ENCODE measurements at regions not wholly inside any gene's neighbourhood (a gene's known extent, or its start where the extent isn't known, plus 50 kb on each side); places are given as distances from the start of the nearest gene placed in this dataset.

DNA sequence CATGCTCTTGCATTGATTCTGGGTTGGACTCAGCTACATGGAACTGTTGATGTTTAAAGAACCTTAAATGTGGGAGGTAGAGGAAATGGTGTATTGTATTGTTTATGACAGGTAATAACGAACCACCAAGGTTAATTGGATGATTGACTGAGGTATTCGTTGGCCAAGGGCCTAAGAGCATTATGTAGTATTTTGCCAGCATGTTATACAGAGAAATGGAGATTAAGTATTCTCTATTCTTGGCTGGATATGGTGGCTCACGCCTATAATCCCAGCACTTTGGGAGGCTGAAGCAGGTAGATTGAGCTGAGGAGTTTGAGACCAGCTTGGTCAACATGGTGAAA is 59.0 kb upstream of the CDK20 start:
- DNase-seq: no peak

DNA sequence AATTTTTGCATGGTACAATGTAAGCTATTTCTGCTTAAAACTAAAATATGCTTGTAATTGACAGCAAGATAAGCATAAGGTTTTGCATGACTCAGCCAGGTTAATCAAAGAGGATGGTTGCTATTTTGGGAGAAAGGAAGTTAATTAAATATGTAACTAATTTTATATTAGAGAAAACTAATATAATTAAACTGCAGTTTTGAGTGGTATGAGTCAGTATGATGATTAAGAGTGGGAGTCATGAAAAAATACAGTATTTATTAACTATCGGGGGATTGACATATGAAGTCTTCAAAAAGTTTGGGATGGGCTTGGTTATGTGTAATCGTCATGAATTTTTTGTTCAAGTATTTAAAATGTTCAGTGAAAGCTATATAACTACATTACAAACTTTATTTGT is 54.0 kb upstream of the CDK20 start:
- no peak for DNase-seq

DNA sequence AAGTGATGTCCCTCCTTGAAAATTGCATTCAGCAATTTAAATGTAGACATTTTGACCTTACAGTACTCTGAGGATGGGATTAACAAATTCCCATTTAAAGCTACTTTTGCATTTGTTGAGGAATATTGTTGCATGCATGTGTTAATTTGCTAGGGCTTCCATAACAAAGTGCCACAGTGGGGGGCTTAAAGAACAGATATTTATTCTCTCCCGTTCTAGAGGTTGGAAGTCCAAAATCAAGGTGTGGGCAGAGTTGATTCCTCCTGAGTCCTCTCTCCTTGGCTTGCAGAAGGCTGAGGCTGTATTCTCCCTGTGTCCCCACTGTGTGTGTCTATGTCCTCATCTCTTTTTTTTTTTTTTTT is 51.8 kb upstream of the CDK20 start:
- DNase-seq: no peak

DNA sequence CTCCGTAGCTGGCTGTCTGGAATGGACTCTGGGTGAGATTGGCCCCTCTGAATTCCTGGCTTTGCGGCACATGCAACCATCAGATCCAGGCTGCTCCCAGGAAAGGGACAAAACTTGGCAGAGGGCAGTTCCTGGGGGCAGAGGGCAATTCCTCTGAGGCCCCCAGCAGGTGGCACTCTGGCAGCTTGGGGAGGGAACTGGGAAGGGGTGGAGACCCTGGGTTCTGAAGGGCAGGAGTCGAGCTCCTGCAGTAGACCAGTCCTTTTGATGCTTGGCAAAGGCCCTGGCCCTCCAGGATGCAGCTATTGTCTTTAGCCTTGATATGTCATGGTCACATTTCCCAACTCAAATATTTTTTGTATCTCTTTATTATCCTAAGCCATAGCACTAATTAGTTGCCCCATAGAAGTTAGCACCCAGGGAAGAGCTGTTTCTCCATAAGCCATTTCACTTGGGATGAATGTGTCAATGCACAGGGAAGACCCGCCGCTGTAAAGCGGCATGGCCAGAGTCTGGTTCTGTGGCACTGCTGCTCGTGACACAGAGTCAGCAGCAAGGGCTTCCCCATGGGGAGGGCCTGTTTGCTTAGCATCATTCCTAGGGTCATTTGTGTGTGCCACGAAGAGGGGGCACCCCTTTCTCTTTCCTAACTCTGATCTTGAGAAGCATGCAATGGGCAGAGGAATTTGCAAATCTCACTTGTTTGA is 51.2 kb upstream of the CDK20 start:
- no peak for DNase-seq

DNA sequence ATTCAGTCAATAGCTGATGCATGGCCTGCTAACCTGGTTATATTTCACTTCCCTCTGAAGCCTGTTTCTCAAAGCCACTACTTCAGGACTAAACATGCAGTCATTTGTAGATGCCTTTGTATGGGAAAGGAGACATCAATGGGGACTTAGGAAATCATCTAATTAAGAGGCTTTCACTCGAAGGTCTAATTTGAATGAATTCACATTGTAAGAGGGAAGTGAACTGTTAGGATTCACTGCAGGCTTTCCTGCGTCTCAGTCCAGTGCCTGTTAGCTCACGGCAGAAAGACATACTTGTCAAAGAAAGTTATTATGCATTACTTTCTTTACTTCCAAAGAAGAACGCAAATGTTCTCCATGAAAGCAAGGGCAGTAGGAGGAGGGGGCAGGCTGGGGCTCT is 50.6 kb upstream of the CDK20 start:
- DNase-seq: no peak

Measured in suppressor macrophage treated with lipopolysaccharide for 1 hour (primary cell).